HCT116 (cell line): ENCODE measurements at regions not wholly inside any gene's neighbourhood (a gene's known extent, or its start where the extent isn't known, plus 50 kb on each side); places are given as distances from the start of the nearest gene placed in this dataset.

Experiments
- ATAC-seq: fragments of 200-7000 bp; cut with Tn5 transposase; 2 replicates; pipeline ENCODE4 v1.9.1; 2020; ENCODE audit warnings: mild to moderate bottlenecking, moderate library complexity
- BruUV-seq: library from RNA; stranded (reverse); fragments of 400-500 nt; replicated peaks from 2 replicates; lab custom pipeline; 2021; lab: Mats Ljungman, UMichigan
- CTCF ChIA-PET: fragments of 300-600 bp; sonication (Branson Sonifier 250); formaldehyde crosslinking; loops from one replicate; lab custom pipeline; 2021; ENCODE audit warnings: antibody characterized with exemption; lab: Charles Lee
- POLR2A ChIA-PET: fragments of 300-600, 350-600 bp; sonication (Branson Sonifier 250); formaldehyde crosslinking; loops from one replicate; lab custom pipeline; 2021; ENCODE audit warnings: antibody characterized with exemption; lab: Charles Lee
- RAD21 ChIA-PET, 2 experiments: fragments of 300-600 bp; sonication (Branson Sonifier 250); formaldehyde crosslinking; loops; one replicate each; lab custom pipeline; 2023; ENCODE audit warnings: low total read pairs in 2 of 2; ENCODE audit not compliant: uncharacterized antibody in 2 of 2, unreplicated experiment in 2 of 2, low non-redundant PET in 1 of 2; lab: Charles Lee
- DNase-seq: peaks from one replicate; pipeline ENCODE4 v3.0.0-alpha.2; 2010; ENCODE audit warnings: low read depth, low spot score
- H2AFZ ChIP-seq: fragments of 200-600 bp; shearing (Covaris generic), sonication (generic); 2 replicates; pipeline ENCODE4 v1.6.1; 2017; ENCODE audit warnings: low read depth, mixed run types, mixed read lengths, antibody characterized with exemption, low read length; ENCODE audit not compliant: poor library complexity, severe bottlenecking
- H3K27ac ChIP-seq: 2 replicates; pipeline ENCODE4 v1.5.1; 2012; ENCODE audit warnings: low read depth, low read length
- H3K27me3 ChIP-seq: fragments of 200-600 bp; sonication (generic); 2 replicates; pipeline ENCODE4 v1.6.1; 2016; ENCODE audit warnings: mixed run types, low read length, mixed read lengths; ENCODE audit not compliant: insufficient read depth
- H3K36me3 ChIP-seq, 2 experiments: fragments of 200-500 bp in 1 of 2; fragments of 200-600 bp in 1 of 2; sonication (Bioruptor generic) in 1 of 2; sonication (generic) in 1 of 2; 2 replicates each; pipeline versions ENCODE4 v1.5.1 to v1.6.1; 2014 to 2016; ENCODE audit warnings: low read length in 2 of 2, inconsistent platforms in 1 of 2, mixed read lengths in 1 of 2, mixed run types in 1 of 2; ENCODE audit not compliant: insufficient read depth in 2 of 2, control insufficient read depth in 1 of 2
- H3K4me1 ChIP-seq, 2 experiments: fragments of 200-600 bp in 1 of 2; sonication (generic) in 1 of 2; 2 replicates each; pipeline versions ENCODE4 v1.5.1 to v1.6.1; 2012 to 2017; ENCODE audit warnings: low read length in 2 of 2, inconsistent platforms in 1 of 2, mild to moderate bottlenecking in 1 of 2, mixed read lengths in 1 of 2, mixed run types in 1 of 2, moderate library complexity in 1 of 2; ENCODE audit not compliant: insufficient read depth in 2 of 2, control insufficient read depth in 1 of 2
- H3K4me2 ChIP-seq: fragments of 200-600 bp; sonication (generic); 2 replicates; pipeline ENCODE4 v1.6.1; 2017; ENCODE audit warnings: mixed run types, low read length, mixed read lengths
- H3K4me3 ChIP-seq, 2 experiments: fragments of 200-600 bp in 1 of 2; sonication (generic) in 1 of 2; replicated peaks in 1 of 2; 2 replicates each; pipeline ENCODE4 v1.5.1; 2011 to 2016; ENCODE audit warnings: low read length in 2 of 2, control low read depth in 1 of 2, low read depth in 1 of 2, mild to moderate bottlenecking in 1 of 2, mixed read lengths in 1 of 2, mixed run types in 1 of 2
- H3K79me2 ChIP-seq: fragments of 200-600 bp; sonication (generic); 2 replicates; pipeline ENCODE4 v1.6.1; 2017; ENCODE audit warnings: mild to moderate bottlenecking, mixed run types, low read length, moderate library complexity, mixed read lengths; ENCODE audit not compliant: insufficient read depth
- H3K9ac ChIP-seq: fragments of 200-600 bp; sonication (generic); 2 replicates; pipeline ENCODE4 v1.6.1; 2016; ENCODE audit warnings: low read length, mixed read lengths
- H3K9me2 ChIP-seq: fragments of 200-600 bp; sonication (generic), shearing (Covaris generic); 2 replicates; pipeline ENCODE4 v1.6.1; 2017; ENCODE audit warnings: mixed run types, mild to moderate bottlenecking, moderate library complexity; ENCODE audit not compliant: insufficient read depth
- H3K9me3 ChIP-seq, 2 experiments: fragments of 200-500 bp in 1 of 2; fragments of 200-600 bp in 1 of 2; sonication (Bioruptor generic) in 1 of 2; sonication (generic) in 1 of 2; 2 replicates each; pipeline ENCODE4 v1.6.1; 2014 to 2017; ENCODE audit warnings: low read length in 2 of 2, mixed read lengths in 2 of 2, inconsistent platforms in 1 of 2, low read depth in 1 of 2, mild to moderate bottlenecking in 1 of 2, mixed run types in 1 of 2, moderate library complexity in 1 of 2; ENCODE audit not compliant: control insufficient read depth in 1 of 2, insufficient read depth in 1 of 2
- H4K20me1 ChIP-seq: fragments of 200-600 bp; sonication (generic), shearing (Covaris generic); 2 replicates; pipeline ENCODE4 v1.6.1; 2017; ENCODE audit warnings: mixed run types, mild to moderate bottlenecking, moderate library complexity; ENCODE audit not compliant: insufficient read depth
- ATF3 ChIP-seq: IDR thresholded peaks from 2 replicates; pipeline ENCODE4 v1.6.1; 2012
- CTCF ChIP-seq, 3 experiments: fragments of 200-600 bp in 1 of 3; sonication (generic) in 1 of 3; IDR thresholded peaks in 2 of 3; conservative IDR thresholded peaks in 1 of 3; 2 replicates each; pipeline ENCODE4 v1.5.1; 2012 to 2017; ENCODE audit warnings: low read depth in 2 of 3, low read length in 2 of 3, antibody characterized with exemption in 1 of 3, borderline replicate concordance in 1 of 3, control low read depth in 1 of 3, mild to moderate bottlenecking in 1 of 3, mixed read lengths in 1 of 3, mixed run types in 1 of 3, moderate library complexity in 1 of 3; ENCODE audit not compliant: insufficient read depth in 1 of 3
- EGR1 ChIP-seq: IDR thresholded peaks from 2 replicates; pipeline ENCODE4 v1.6.1; 2012; ENCODE audit warnings: low read depth
- FOSL1 ChIP-seq: IDR thresholded peaks from 2 replicates; pipeline ENCODE4 v1.6.1; 2012; ENCODE audit warnings: low read depth
- JUND ChIP-seq: IDR thresholded peaks from 2 replicates; pipeline ENCODE4 v1.6.1; 2012
- RAD21 ChIP-seq: IDR thresholded peaks from 2 replicates; pipeline ENCODE4 v1.6.1; 2012; ENCODE audit warnings: low read depth, mild to moderate bottlenecking
- SIN3A ChIP-seq: IDR thresholded peaks from 2 replicates; pipeline ENCODE4 v1.6.1; 2012; ENCODE audit warnings: low read depth
- SRF ChIP-seq: IDR thresholded peaks from 2 replicates; pipeline ENCODE4 v1.6.1; 2012; ENCODE audit warnings: low read depth
- TCF7L2 ChIP-seq: IDR thresholded peaks from 2 replicates; pipeline ENCODE4 v1.7.0; 2011; ENCODE audit warnings: borderline replicate concordance, inconsistent platforms; ENCODE audit not compliant: insufficient read depth, insufficient read length; ENCODE audit errors: extremely low read depth
- intact Hi-C: fragments of 100-400 bp; cut with micrococcal nuclease; formaldehyde crosslinking; loops from 2 replicates; pipeline ENCODE4 v1.10.0; 2022

GRCh38 chr1:83530506-83530905, 468.4 kb downstream of the TTLL7 start (continued):
- TF ChIP-seq SRF: no peak
- no peak for TF ChIP-seq JUND
- no peak for TF ChIP-seq SIN3A
- no peak for TF ChIP-seq TCF7L2
- no peak for TF ChIP-seq FOSL1
- no peak for TF ChIP-seq CTCF (IDR thresholded peaks at IDR 0.05 in 2 of 3, conservative IDR thresholded peaks at IDR 0.05 in 1 of 3; ENCODE audit: borderline replicate concordance in 1 of 3, insufficient read depth in 1 of 3, low read depth in 2 of 3, low read length in 2 of 3)
- no peak for TF ChIP-seq RAD21
- TF ChIP-seq ATF3: no peak
- TF ChIP-seq, all 23 proteins: peak for 0

- intact Hi-C loops: no loop called here
- no peaks in the 10 kb centered on the region for H3K9me2 ChIP-seq
- no peak overlapping the region for H3K4me2 ChIP-seq
- TF ChIP-seq EGR1 (no peak), TCF7L2 (no peak)
- TF ChIP-seq, all 23 proteins: peak for 0
- no peak overlapping the region for H3K4me3 ChIP-seq
- ATAC-seq: no peak
- CTCF ChIA-PET: no interaction called here
- no peaks in the 10 kb centered on the region for H4K20me1 ChIP-seq
- no peak overlapping the region for H3K27ac ChIP-seq
- H2AFZ ChIP-seq: no peak overlapping the region
- H3K4me1 ChIP-seq: no peaks in the 10 kb centered on the region
- H3K36me3 ChIP-seq: no peaks in the 10 kb centered on the region
- DNase-seq: no peak
- RAD21 ChIA-PET: no interaction called here
- H3K79me2 ChIP-seq: no peaks in the 10 kb centered on the region
- no peaks in the 10 kb centered on the region for H3K9me3 ChIP-seq
- no TSS peak for BruUV-seq
- no peak overlapping the region for H3K9ac ChIP-seq
- H3K27me3 ChIP-seq: no peaks in the 10 kb centered on the region
- POLR2A ChIA-PET: no interaction called here
Observed at GRCh38 chr1:83527987-83528386, 470.9 kb downstream of the TTLL7 start.
